Type B pancreatic cell (in vitro differentiated cells): ENCODE measurements at regions not wholly inside any gene's neighbourhood (a gene's known extent, or its start where the extent isn't known, plus 50 kb on each side); places are given as distances from the start of the nearest gene placed in this dataset.

Experiments
- DNase-seq: peaks from one replicate; pipeline ENCODE4 v3.0.0; 2021; ENCODE audit warnings: mixed read lengths; ENCODE audit not compliant: unreplicated experiment; ENCODE audit errors: extremely low spot score
- H3K27ac Mint-ChIP-seq: 2 replicates; pipeline ENCODE4 v1.8.0; 2021; ENCODE audit warnings: mild to moderate bottlenecking, mixed read lengths
- H3K27me3 Mint-ChIP-seq: 2 replicates; pipeline ENCODE4 v1.8.0; 2021; ENCODE audit warnings: mixed read lengths
- H3K36me3 Mint-ChIP-seq: 2 replicates; pipeline ENCODE4 v1.8.0; 2021; ENCODE audit warnings: mixed read lengths
- H3K4me1 Mint-ChIP-seq: one replicate; pipeline ENCODE4 v1.8.0; 2021; ENCODE audit warnings: mixed read lengths; ENCODE audit not compliant: unreplicated experiment
- H3K4me3 Mint-ChIP-seq: 2 replicates; pipeline ENCODE4 v1.8.0; 2021; ENCODE audit warnings: mild to moderate bottlenecking, mixed read lengths
- H3K9me3 Mint-ChIP-seq: 2 replicates; pipeline ENCODE4 v1.8.0; 2021; ENCODE audit warnings: mixed read lengths
- CTCF ChIP-seq: fragments of 200-600 bp; sonication (generic); conservative IDR thresholded peaks from 2 replicates; pipeline ENCODE4 v1.5.0; 2021; ENCODE audit warnings: antibody characterized with exemption, mild to moderate bottlenecking

DNA sequence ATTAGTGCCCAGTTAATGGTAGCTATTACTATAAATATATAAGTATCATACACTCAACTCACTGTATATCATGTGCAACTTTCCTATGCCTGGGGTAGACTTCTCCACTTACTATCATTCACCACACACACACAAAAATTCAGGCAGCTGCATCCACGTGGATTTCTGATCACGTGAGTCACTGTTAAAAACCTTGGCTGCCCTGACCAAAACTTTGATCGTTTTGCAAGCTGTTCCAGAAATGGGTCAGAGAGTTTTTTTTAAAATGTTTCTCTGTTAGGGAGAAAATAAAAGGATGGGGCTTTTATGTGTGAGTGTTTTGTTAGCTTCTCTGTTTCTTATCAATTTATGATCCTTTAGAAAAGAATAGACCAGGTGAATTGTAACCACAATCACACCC is 198.2 kb upstream of the CNOT2 start:
- Mint-ChIP-seq H3K9me3 (no peaks in the 10 kb centered on the region), H3K27ac (no peak overlapping the region), H3K4me1 (peaks cover 7% of the 10 kb centered on the region), H3K4me3 (no peak overlapping the region), H3K36me3 (no peaks in the 10 kb centered on the region), H3K27me3 (no peaks in the 10 kb centered on the region)
- no peak for TF ChIP-seq CTCF
- no peak for DNase-seq

GRCh38 chr12:70045514-70045913 is 197.7 kb upstream of the CNOT2 start:
- Mint-ChIP-seq H3K36me3 (no peaks in the 10 kb centered on the region), H3K27me3 (no peaks in the 10 kb centered on the region), H3K27ac (no peak overlapping the region), H3K9me3 (no peaks in the 10 kb centered on the region), H3K4me3 (no peak overlapping the region), H3K4me1 (peaks cover 11% of the 10 kb centered on the region)
- no peak for DNase-seq
- TF ChIP-seq CTCF: no peak

DNA sequence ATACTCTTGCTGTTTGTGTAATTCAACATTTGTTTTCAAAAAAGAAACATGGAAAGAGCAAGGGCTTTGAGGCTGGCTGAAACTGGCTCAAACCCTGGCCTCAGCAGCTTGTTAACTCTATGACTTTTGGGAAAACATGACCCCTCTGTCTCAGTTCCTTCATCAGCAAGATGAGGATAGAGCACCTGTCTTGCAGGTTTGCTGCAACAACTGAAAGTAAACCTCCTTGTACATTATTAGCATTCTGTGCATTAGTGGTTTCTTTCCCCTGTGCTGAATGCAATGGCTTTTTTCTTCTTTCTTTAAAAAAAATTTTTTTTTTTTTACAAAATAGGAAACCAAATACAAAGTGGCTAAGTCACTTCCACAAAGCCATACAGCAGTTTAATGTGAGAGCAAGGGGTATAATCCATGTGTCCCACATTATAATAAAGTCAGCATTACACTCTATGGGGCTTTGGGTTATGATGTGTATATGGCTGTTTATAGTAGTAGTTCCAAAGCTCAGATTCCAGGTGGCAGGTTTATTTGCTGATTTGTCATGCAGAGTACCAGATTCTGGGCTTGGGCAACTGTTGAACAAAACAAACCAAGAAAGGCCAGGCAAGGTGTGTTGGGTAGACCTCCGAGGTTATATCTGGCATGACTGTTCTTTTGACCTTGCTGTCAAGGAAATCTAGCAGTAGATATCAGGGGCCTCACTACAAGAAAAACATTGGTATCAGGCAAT is 194.5 kb upstream of the CNOT2 start:
- DNase-seq: no peak
- no peaks in the 10 kb centered on the region for H3K36me3 Mint-ChIP-seq
- H3K27ac Mint-ChIP-seq: peak overlapping the region; percentile 55
- H3K4me3 Mint-ChIP-seq: no peak overlapping the region
- peaks cover 6% of the 10 kb centered on the region for H3K9me3 Mint-ChIP-seq
- H3K27me3 Mint-ChIP-seq: no peaks in the 10 kb centered on the region
- no peak for TF ChIP-seq CTCF
- H3K4me1 Mint-ChIP-seq: peaks cover 19% of the 10 kb centered on the region

DNA sequence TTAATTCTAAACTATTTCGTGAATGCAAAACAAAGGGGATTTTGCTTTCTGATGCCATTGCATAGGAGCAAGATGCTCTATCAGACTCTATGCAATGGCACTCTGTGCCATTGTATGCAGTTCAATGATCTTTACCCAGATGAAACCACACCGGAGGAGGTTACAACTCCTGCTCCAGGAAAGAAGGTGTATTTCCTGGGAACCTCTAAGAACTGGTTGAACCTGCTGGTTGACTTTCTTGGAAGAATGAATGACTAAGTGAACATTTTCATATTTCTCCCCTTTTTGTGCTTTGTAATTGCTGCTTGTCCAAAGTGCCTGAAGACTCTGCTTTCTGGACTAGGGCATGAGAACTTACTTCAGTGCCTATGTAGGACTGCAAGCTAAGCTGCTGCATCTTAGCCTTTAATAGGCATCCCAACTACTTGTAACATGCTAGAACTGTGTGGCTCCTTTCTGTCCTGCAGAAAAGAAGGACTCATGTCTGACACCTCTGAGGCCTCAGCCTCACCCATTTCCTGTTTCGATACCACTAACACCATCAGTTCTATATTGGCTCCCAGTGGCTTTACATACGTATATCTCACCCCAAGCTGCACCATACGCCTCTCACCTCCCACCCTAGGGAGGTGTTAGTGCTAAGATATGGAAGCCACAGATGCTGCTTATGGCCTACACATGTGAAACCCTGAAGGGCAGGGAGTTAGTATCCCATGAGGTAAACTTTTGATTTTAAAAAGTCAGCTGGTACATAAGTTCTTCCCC is 193.5 kb upstream of the CNOT2 start:
- H3K4me3 Mint-ChIP-seq: peak overlapping the region; percentile 39
- H3K27ac Mint-ChIP-seq: peak overlapping the region; percentile 80
- no peaks in the 10 kb centered on the region for H3K36me3 Mint-ChIP-seq
- peaks cover 6% of the 10 kb centered on the region for H3K9me3 Mint-ChIP-seq
- peaks cover 19% of the 10 kb centered on the region for H3K4me1 Mint-ChIP-seq
- DNase-seq: no peak
- no peaks in the 10 kb centered on the region for H3K27me3 Mint-ChIP-seq
- TF ChIP-seq CTCF: no peak

GRCh38 chr12:70052476-70052875 is 190.8 kb upstream of the CNOT2 start:
- no peak for DNase-seq

More at GRCh38 chr12:70052476-70052875, 190.8 kb upstream of the CNOT2 start:
- no peak for TF ChIP-seq CTCF
- H3K4me3 Mint-ChIP-seq: no peak overlapping the region
- peaks cover 6% of the 10 kb centered on the region for H3K9me3 Mint-ChIP-seq
- no peaks in the 10 kb centered on the region for H3K36me3 Mint-ChIP-seq
- peak overlapping the region; percentile 74 for H3K27ac Mint-ChIP-seq
- H3K4me1 Mint-ChIP-seq: peaks cover 19% of the 10 kb centered on the region
- H3K27me3 Mint-ChIP-seq: no peaks in the 10 kb centered on the region
